ENCODE measurements at regions not wholly inside any gene's neighbourhood (a gene's known extent, or its start where the extent isn't known, plus 50 kb on each side); places are given as distances from the start of the nearest gene placed in this dataset.
"Not testable (repeated sequence)": the region's sequence is repeated elsewhere in the genome, so short reads cannot be mapped to it uniquely, and the experiment has no call there.

GRCh38 chr12:19822476-19822875 is 383.2 kb downstream of the AEBP2 start:
- peaks cover 0 to 43% (median 3%) of the 10 kb centered on the region in 4 donors for H3K4me1 ChIP-seq
- no peak for TF ChIP-seq CTCF (IDR thresholded peaks at IDR 0.05)
- no peaks in the 10 kb centered on the region for H3K9me3 ChIP-seq
- intact Hi-C loops (cut with DNase I; ENCODE audit: low total_unique reads): no loop called here
- H3K36me3 ChIP-seq: no peaks in the 10 kb centered on the region
- no peak overlapping the region for H3K4me3 ChIP-seq
- no peaks in the 10 kb centered on the region for H3K27me3 ChIP-seq
- DNase-seq: no peak
- H3K27ac ChIP-seq: no peak overlapping the region

GRCh38 chr12:19823326-19823725 is 384.0 kb downstream of the AEBP2 start:
- H3K9me3 ChIP-seq; DNase-seq; H3K4me3 ChIP-seq; H3K27me3 ChIP-seq; intact Hi-C loops (cut with DNase I; ENCODE audit: low total_unique reads); H3K27ac ChIP-seq; H3K36me3 ChIP-seq: not testable (repeated sequence)
- peaks cover 0 to 37% (median under 1%) of the 10 kb centered on the region in 4 donors for H3K4me1 ChIP-seq

- TF ChIP-seq CTCF (IDR thresholded peaks at IDR 0.05): no peak
- no peak overlapping the region for H3K27ac ChIP-seq
- intact Hi-C loops (cut with DNase I; ENCODE audit: low total_unique reads): no loop called here
- no peak overlapping the region for H3K4me3 ChIP-seq
- no peaks in the 10 kb centered on the region for H3K27me3 ChIP-seq
- no peak for DNase-seq
- H3K36me3 ChIP-seq: no peaks in the 10 kb centered on the region
- no peaks in the 10 kb centered on the region for H3K9me3 ChIP-seq
- peaks cover 0 to 24% (median 0%) of the 10 kb centered on the region in 4 donors for H3K4me1 ChIP-seq
Observed at GRCh38 chr12:19826980-19827550, 387.8 kb downstream of the AEBP2 start.

GRCh38 chr12:19829100-19829853 is 390.0 kb downstream of the AEBP2 start:
- no peak for TF ChIP-seq CTCF (IDR thresholded peaks at IDR 0.05)
- DNase-seq: no peak
- H3K9me3 ChIP-seq: no peaks in the 10 kb centered on the region
- H3K4me1 ChIP-seq: peaks cover 0 to 35% (median 2%) of the 10 kb centered on the region in 4 donors
- H3K4me3 ChIP-seq: no peak overlapping the region
- intact Hi-C loops (cut with DNase I; ENCODE audit: low total_unique reads): no loop called here
- no peaks in the 10 kb centered on the region for H3K27me3 ChIP-seq
- peak overlapping the region; percentile 32 to 47 for H3K27ac ChIP-seq
- no peaks in the 10 kb centered on the region for H3K36me3 ChIP-seq

- Histone ChIP-seq H3K4me3 (no peak overlapping the region), H3K27ac (peak overlapping the region; percentile 32 to 47), H3K9me3 (no peaks in the 10 kb centered on the region), H3K4me1 (peaks cover 0 to 42% (median 6%) of the 10 kb centered on the region in 4 donors), H3K36me3 (no peaks in the 10 kb centered on the region), H3K27me3 (no peaks in the 10 kb centered on the region)
- DNase-seq: no peak
- TF ChIP-seq CTCF (IDR thresholded peaks at IDR 0.05): no peak
- intact Hi-C loops (cut with DNase I; ENCODE audit: low total_unique reads): no loop called here
Observed at GRCh38 chr12:19830446-19830845, 391.2 kb downstream of the AEBP2 start.

- intact Hi-C loops (cut with DNase I; ENCODE audit: low total_unique reads): no loop called here
- no peaks in the 10 kb centered on the region for H3K9me3 ChIP-seq
- no peak for TF ChIP-seq CTCF (IDR thresholded peaks at IDR 0.05)
- peaks cover 0 to 3% (median 0%) of the 10 kb centered on the region in 3 donors for H3K36me3 ChIP-seq
- no peaks in the 10 kb centered on the region for H3K27me3 ChIP-seq
- no peak for DNase-seq
- peak overlapping the region; percentile 55 to 56 for H3K27ac ChIP-seq
- H3K4me3 ChIP-seq: no peak overlapping the region
- H3K4me1 ChIP-seq: peaks cover 0 to 59% (median 16%) of the 10 kb centered on the region in 4 donors
Observed at GRCh38 chr12:19833775-19834501, 394.6 kb downstream of the AEBP2 start.
